IMR-90 (cell line): ENCODE measurements at regions not wholly inside any gene's neighbourhood (a gene's known extent, or its start where the extent isn't known, plus 50 kb on each side); places are given as distances from the start of the nearest gene placed in this dataset.

Experiments used
- ATAC-seq: fragments of 200-7000 bp; cut with Tn5 transposase; 2 replicates; pipeline ENCODE4 v1.9.1; 2020; ENCODE audit warnings: low read depth, mild to moderate bottlenecking, moderate library complexity
- BruUV-seq: library from RNA; stranded (reverse); fragments of 400-500 nt; replicated peaks from 2 replicates; lab custom pipeline; 2021; lab: Mats Ljungman, UMichigan
- CTCF ChIA-PET: fragments of 300-600 bp; formaldehyde crosslinking; extraction: SDS; loops from one replicate; lab custom pipeline; 2021; ENCODE audit warnings: antibody characterized with exemption; lab: Yijun Ruan, JAX
- POLR2A ChIA-PET: fragments of 300-600 bp; sonication (Branson Sonifier 250); formaldehyde crosslinking; loops from one replicate; lab custom pipeline; 2022; ENCODE audit warnings: antibody characterized with exemption; ENCODE audit not compliant: unreplicated experiment; lab: Charles Lee
- DNase-seq: peaks from one replicate; pipeline ENCODE4 v3.0.0; 2013
- H2AFZ ChIP-seq: replicated peaks from 2 replicates; pipeline ENCODE3; 2013; ENCODE audit warnings: low read length, mild to moderate bottlenecking; ENCODE audit not compliant: poor library complexity
- H2AK5ac ChIP-seq: 2 replicates; pipeline ENCODE4 v1.6.1; 2013; ENCODE audit warnings: low read depth, low read length, inconsistent platforms
- H2AK9ac ChIP-seq: replicated peaks from 2 replicates; pipeline ENCODE3; 2013; ENCODE audit warnings: mild to moderate bottlenecking, low read depth, low read length, moderate library complexity; ENCODE audit not compliant: poor library complexity
- H2BK120ac ChIP-seq: 2 replicates; pipeline ENCODE4 v1.6.1; 2013; ENCODE audit warnings: low read depth, low read length, inconsistent platforms
- H2BK15ac ChIP-seq: 3 replicates; pipeline ENCODE4 v1.6.1; 2013; ENCODE audit warnings: low read depth, low read length, inconsistent platforms
- H2BK20ac ChIP-seq: 2 replicates; pipeline ENCODE4 v1.6.1; 2013; ENCODE audit warnings: low read depth, mild to moderate bottlenecking, inconsistent platforms, low read length, moderate library complexity
- H2BK5ac ChIP-seq: 2 replicates; pipeline ENCODE4 v1.6.1; 2013; ENCODE audit warnings: mild to moderate bottlenecking, low read depth, low read length, inconsistent platforms; ENCODE audit not compliant: poor library complexity, severe bottlenecking
- H3K14ac ChIP-seq: replicated peaks from 2 replicates; pipeline ENCODE4 v1.6.1; 2013; ENCODE audit warnings: low read depth, low read length, inconsistent platforms
- H3K18ac ChIP-seq: 2 replicates; pipeline ENCODE4 v1.6.1; 2013; ENCODE audit warnings: low read depth, low read length, control low read depth
- H3K23ac ChIP-seq: 2 replicates; pipeline ENCODE4 v1.6.1; 2013; ENCODE audit warnings: low read depth, low read length, inconsistent platforms
- H3K27ac ChIP-seq: 2 replicates; pipeline ENCODE4 v1.5.1; 2013; ENCODE audit warnings: mild to moderate bottlenecking, control low read depth, low read length; ENCODE audit not compliant: insufficient read depth
- H3K27me3 ChIP-seq: 2 replicates; pipeline ENCODE4 v1.6.1; 2013; ENCODE audit warnings: low read length; ENCODE audit not compliant: control insufficient read depth, insufficient read depth
- H3K36me3 ChIP-seq: 2 replicates; pipeline ENCODE4 v1.6.1; 2013; ENCODE audit warnings: low read length, mixed read lengths; ENCODE audit not compliant: control insufficient read depth, insufficient read depth
- H3K4ac ChIP-seq: 2 replicates; pipeline ENCODE4 v1.6.1; 2013; ENCODE audit warnings: low read depth, low read length, inconsistent platforms
- H3K4me1 ChIP-seq: 2 replicates; pipeline ENCODE4 v1.6.1; 2013; ENCODE audit warnings: low read length, mixed read lengths; ENCODE audit not compliant: control insufficient read depth, insufficient read depth
- H3K4me2 ChIP-seq: 2 replicates; pipeline ENCODE4 v1.6.1; 2013; ENCODE audit warnings: low read depth, mild to moderate bottlenecking, control low read depth, low read length, moderate library complexity
- H3K4me3 ChIP-seq: 2 replicates; pipeline ENCODE4 v1.5.1; 2013; ENCODE audit warnings: low read depth, mild to moderate bottlenecking, control low read depth, low read length, moderate library complexity; ENCODE audit not compliant: insufficient read depth
- H3K56ac ChIP-seq: 2 replicates; pipeline ENCODE4 v1.6.1; 2013; ENCODE audit warnings: low read length, inconsistent platforms; ENCODE audit not compliant: insufficient read depth; ENCODE audit errors: extremely low read depth
- H3K79me1 ChIP-seq, 2 experiments: 2 replicates each; pipeline ENCODE4 v1.6.1; 2013; ENCODE audit warnings: low read length in 2 of 2, inconsistent platforms in 1 of 2, low read depth in 1 of 2
- H3K9ac ChIP-seq: 2 replicates; pipeline ENCODE4 v1.6.1; 2013; ENCODE audit warnings: low read depth, low read length, control low read depth
- H3K9me1 ChIP-seq: 2 replicates; pipeline ENCODE4 v1.6.1; 2013; ENCODE audit warnings: low read length, inconsistent platforms; ENCODE audit not compliant: insufficient read depth
- H3K9me3 ChIP-seq: 2 replicates; pipeline ENCODE4 v1.6.1; 2013; ENCODE audit warnings: low read length; ENCODE audit not compliant: control insufficient read depth, insufficient read depth
- H4K20me1 ChIP-seq: 2 replicates; pipeline ENCODE4 v1.6.1; 2013; ENCODE audit warnings: low read length, inconsistent platforms; ENCODE audit not compliant: insufficient read depth
- H4K5ac ChIP-seq: 2 replicates; pipeline ENCODE4 v1.6.1; 2013; ENCODE audit warnings: mild to moderate bottlenecking, low read depth, low read length, control low read depth
- H4K8ac ChIP-seq, 2 experiments: 2 replicates each; pipeline ENCODE4 v1.6.1; 2013; ENCODE audit warnings: low read depth in 2 of 2, low read length in 2 of 2, control low read depth in 1 of 2, inconsistent platforms in 1 of 2
- H4K91ac ChIP-seq: 2 replicates; pipeline ENCODE4 v1.6.1; 2013; ENCODE audit warnings: low read depth, low read length, inconsistent platforms; ENCODE audit not compliant: insufficient read depth
- BHLHE40 ChIP-seq: fragments of 150-350 bp; IDR thresholded peaks from 2 replicates; pipeline ENCODE4 v1.6.1; 2016; ENCODE audit warnings: mild to moderate bottlenecking, low read depth, low read length
- CEBPB ChIP-seq: IDR thresholded peaks from 2 replicates; pipeline ENCODE4 v1.6.1; 2012; ENCODE audit warnings: low read depth, low read length, improper control_type of control experiment
- CHD1 ChIP-seq: IDR thresholded peaks from 2 replicates; pipeline ENCODE4 v1.6.1; 2012; ENCODE audit warnings: low read depth, low read length, improper control_type of control experiment
- FOS ChIP-seq: fragments of 150-350 bp; IDR thresholded peaks from 2 replicates; pipeline ENCODE4 v1.6.1; 2016; ENCODE audit warnings: low read depth, low read length
- MAFK ChIP-seq: IDR thresholded peaks from 2 replicates; pipeline ENCODE4 v1.6.1; 2012; ENCODE audit warnings: low read depth, low read length, improper control_type of control experiment
- MAZ ChIP-seq: IDR thresholded peaks from 2 replicates; pipeline ENCODE4 v1.6.1; 2012; ENCODE audit warnings: low read depth, mild to moderate bottlenecking, low read length, improper control_type of control experiment, moderate library complexity, borderline replicate concordance
- MXI1 ChIP-seq: IDR thresholded peaks from 2 replicates; pipeline ENCODE4 v1.6.1; 2012; ENCODE audit warnings: low read depth, mild to moderate bottlenecking, low read length, moderate library complexity, borderline replicate concordance
- NFE2L2 ChIP-seq: fragments of 150-350 bp; IDR thresholded peaks from 2 replicates; pipeline ENCODE4 v1.6.1; 2016; ENCODE audit warnings: low read depth, mild to moderate bottlenecking, low read length
- POLR2A ChIP-seq: IDR thresholded peaks from 2 replicates; pipeline ENCODE4 v1.6.1; 2012; ENCODE audit warnings: mild to moderate bottlenecking, low read depth, low read length
- RAD21 ChIP-seq: IDR thresholded peaks from 2 replicates; pipeline ENCODE4 v1.6.1; 2012; ENCODE audit warnings: low read length, improper control_type of control experiment
- RCOR1 ChIP-seq: IDR thresholded peaks from 2 replicates; pipeline ENCODE4 v1.6.1; 2012; ENCODE audit warnings: mild to moderate bottlenecking, low read length, improper control_type of control experiment; ENCODE audit not compliant: insufficient replicate concordance
- RFX5 ChIP-seq: IDR thresholded peaks from 2 replicates; pipeline ENCODE4 v1.8.0; 2012; ENCODE audit warnings: low read depth, mild to moderate bottlenecking, low read length, moderate library complexity
- SMC3 ChIP-seq: fragments of 150-350 bp; IDR thresholded peaks from 2 replicates; pipeline ENCODE4 v1.6.1; 2016; ENCODE audit warnings: low read depth, mild to moderate bottlenecking, antibody characterized with exemption, low read length, moderate library complexity
- USF2 ChIP-seq: fragments of 150-350 bp; IDR thresholded peaks from 2 replicates; pipeline ENCODE4 v1.6.1; 2017; ENCODE audit warnings: mild to moderate bottlenecking, antibody characterized with exemption, low read length, low read depth
- WGBS, 2 experiments: methylation state at CpG; one replicate each; pipeline versions ENCODE4 v1.1.5 to v1.1.7; 2013; ENCODE audit warnings: missing lambda C conversion rate in 2 of 2; ENCODE audit not compliant: insufficient read length in 1 of 2; ENCODE audit errors: extremely low coverage in 2 of 2; 5-methylcytosine and 5-hydroxymethylcytosine counted together
- dilution Hi-C: fragments of 300-500 bp; cut with HindIII; formaldehyde crosslinking; loops from one replicate; pipeline ENCODE4 v1.14.3; 2018; ENCODE audit warnings: low sequenced_read_pairs; ENCODE audit not compliant: unreplicated experiment
- in situ Hi-C: fragments of 300-500 bp; cut with MboI; formaldehyde crosslinking; loops from 3 replicates; pipeline ENCODE4 v1.14.3; 2019; ENCODE audit warnings: low sequenced_read_pairs, inconsistent platforms, mixed read lengths
- intact Hi-C: fragments of 100-400 bp; cut with micrococcal nuclease; formaldehyde crosslinking; loops from 2 replicates; pipeline ENCODE4 v1.10.0; 2022
- TF ChIP-seq, protein P1 (sequence below): fragments of 150-350 bp; IDR thresholded peaks from 2 replicates; pipeline ENCODE4 v1.6.1; 2016; ENCODE audit warnings: low read depth, mild to moderate bottlenecking, low read length, moderate library complexity, borderline replicate concordance
- TF ChIP-seq, protein P2 (sequence below): conservative IDR thresholded peaks from 2 replicates; pipeline ENCODE4 v1.5.1; 2012; ENCODE audit warnings: mild to moderate bottlenecking, low read depth, low read length, improper control_type of control experiment

GRCh38 chr2:38467768-38468455 is 90.8 kb upstream of the ATL2 start:
- H3K18ac ChIP-seq, result no peak overlapping the region
- no peak overlapping the region for H2AK9ac ChIP-seq
- no peaks in the 10 kb centered on the region for H3K36me3 ChIP-seq
- CTCF ChIA-PET, result interaction anchor here (1.2 to 1.5 kb wide), 2 partner anchors 40 to 91 kb away, joined by 3 to 6 read pairs; partner anchors contain the start of gene ATL2
- no peak overlapping the region for H3K56ac ChIP-seq
- no peak overlapping the region for H4K5ac ChIP-seq
- 0 out of 2 replicates have a peak, but pooled peaks cover 3% of the 10 kb centered on the region for H3K9me1 ChIP-seq
- no TSS peak for BruUV-seq
- H4K91ac ChIP-seq, result no peak overlapping the region
- dilution Hi-C loops (no loop called here), in situ Hi-C loops (no loop called here), intact Hi-C loops (loop anchor here (2.0 kb wide), 1 partner anchor 91 kb away; the partner anchor contains the start of gene ATL2)
- H3K4me3 ChIP-seq, result no peak overlapping the region
- H3K4me2 ChIP-seq, result no peak overlapping the region
- TF ChIP-seq POLR2A (no peak), SMC3 (no peak), CEBPB (no peak), USF2 (no peak), CHD1 (no peak), RFX5 (no peak), RCOR1 (no peak), BHLHE40 (no peak), MAFK (no peak), RAD21 (no peak), MXI1 (no peak), MAZ (no peak), NFE2L2 (no peak), FOS (no peak)
- TF ChIP-seq, protein P1, sequence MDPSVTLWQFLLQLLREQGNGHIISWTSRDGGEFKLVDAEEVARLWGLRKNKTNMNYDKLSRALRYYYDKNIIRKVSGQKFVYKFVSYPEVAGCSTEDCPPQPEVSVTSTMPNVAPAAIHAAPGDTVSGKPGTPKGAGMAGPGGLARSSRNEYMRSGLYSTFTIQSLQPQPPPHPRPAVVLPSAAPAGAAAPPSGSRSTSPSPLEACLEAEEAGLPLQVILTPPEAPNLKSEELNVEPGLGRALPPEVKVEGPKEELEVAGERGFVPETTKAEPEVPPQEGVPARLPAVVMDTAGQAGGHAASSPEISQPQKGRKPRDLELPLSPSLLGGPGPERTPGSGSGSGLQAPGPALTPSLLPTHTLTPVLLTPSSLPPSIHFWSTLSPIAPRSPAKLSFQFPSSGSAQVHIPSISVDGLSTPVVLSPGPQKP, result no peak
- TF ChIP-seq, protein P2, sequence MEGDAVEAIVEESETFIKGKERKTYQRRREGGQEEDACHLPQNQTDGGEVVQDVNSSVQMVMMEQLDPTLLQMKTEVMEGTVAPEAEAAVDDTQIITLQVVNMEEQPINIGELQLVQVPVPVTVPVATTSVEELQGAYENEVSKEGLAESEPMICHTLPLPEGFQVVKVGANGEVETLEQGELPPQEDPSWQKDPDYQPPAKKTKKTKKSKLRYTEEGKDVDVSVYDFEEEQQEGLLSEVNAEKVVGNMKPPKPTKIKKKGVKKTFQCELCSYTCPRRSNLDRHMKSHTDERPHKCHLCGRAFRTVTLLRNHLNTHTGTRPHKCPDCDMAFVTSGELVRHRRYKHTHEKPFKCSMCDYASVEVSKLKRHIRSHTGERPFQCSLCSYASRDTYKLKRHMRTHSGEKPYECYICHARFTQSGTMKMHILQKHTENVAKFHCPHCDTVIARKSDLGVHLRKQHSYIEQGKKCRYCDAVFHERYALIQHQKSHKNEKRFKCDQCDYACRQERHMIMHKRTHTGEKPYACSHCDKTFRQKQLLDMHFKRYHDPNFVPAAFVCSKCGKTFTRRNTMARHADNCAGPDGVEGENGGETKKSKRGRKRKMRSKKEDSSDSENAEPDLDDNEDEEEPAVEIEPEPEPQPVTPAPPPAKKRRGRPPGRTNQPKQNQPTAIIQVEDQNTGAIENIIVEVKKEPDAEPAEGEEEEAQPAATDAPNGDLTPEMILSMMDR, result no peak
- H3K4ac ChIP-seq, result no peak overlapping the region
- no peak overlapping the region for H2AK5ac ChIP-seq
- peaks cover 7% of the 10 kb centered on the region; the same call in 1 of the 2 replicates for H3K4me1 ChIP-seq
- H2BK20ac ChIP-seq, result no peak overlapping the region
- no peak overlapping the region for H3K9ac ChIP-seq
- no peak overlapping the region for H4K8ac ChIP-seq
- no peak overlapping the region for H2BK15ac ChIP-seq
- H3K14ac ChIP-seq, result no peak overlapping the region
- H2BK5ac ChIP-seq, result no peak overlapping the region
- H3K79me1 ChIP-seq, result no peaks in the 10 kb centered on the region
- no peaks in the 10 kb centered on the region for H4K20me1 ChIP-seq
- no CpG with 5 or more reads among the region's 3 CpGs for WGBS, 2 experiments
- ATAC-seq (no peak), DNase-seq (no peak)
- no peaks in the 10 kb centered on the region for H3K9me3 ChIP-seq
- peaks cover 50% of the 10 kb centered on the region for H3K27me3 ChIP-seq
- no peak overlapping the region for H2AFZ ChIP-seq
- no peak overlapping the region for H3K27ac ChIP-seq
- POLR2A ChIA-PET, result no interaction called here
- H2BK120ac ChIP-seq, result no peak overlapping the region
- no peak overlapping the region for H3K23ac ChIP-seq
